Glutamatergic neuron (in vitro differentiated cells): ENCODE measurements at regions not wholly inside any gene's neighbourhood (a gene's known extent, or its start where the extent isn't known, plus 50 kb on each side); places are given as distances from the start of the nearest gene placed in this dataset.

ENCODE experiments used
- DNase-seq: peaks from one replicate; pipeline ENCODE4 v3.0.0; 2022
- H3K27ac Mint-ChIP-seq: one replicate; pipeline ENCODE4 v1.8.0; 2020; ENCODE audit warnings: mild to moderate bottlenecking, mixed read lengths, inconsistent platforms; ENCODE audit not compliant: unreplicated experiment
- H3K27me3 Mint-ChIP-seq: one replicate; pipeline ENCODE4 v1.8.0; 2020; ENCODE audit warnings: mild to moderate bottlenecking, moderate library complexity, mixed read lengths, inconsistent platforms; ENCODE audit not compliant: unreplicated experiment
- H3K36me3 Mint-ChIP-seq: one replicate; pipeline ENCODE4 v1.8.0; 2020; ENCODE audit warnings: mild to moderate bottlenecking, mixed read lengths, inconsistent platforms; ENCODE audit not compliant: unreplicated experiment
- H3K4me1 Mint-ChIP-seq: one replicate; pipeline ENCODE4 v1.8.0; 2020; ENCODE audit warnings: mild to moderate bottlenecking, low read depth, mixed read lengths, inconsistent platforms; ENCODE audit not compliant: unreplicated experiment
- H3K4me3 Mint-ChIP-seq: one replicate; pipeline ENCODE4 v1.8.0; 2020; ENCODE audit warnings: mild to moderate bottlenecking, mixed read lengths, inconsistent platforms; ENCODE audit not compliant: unreplicated experiment
- H3K9me3 Mint-ChIP-seq: one replicate; pipeline ENCODE4 v1.8.0; 2020; ENCODE audit warnings: mild to moderate bottlenecking, moderate library complexity, mixed read lengths, inconsistent platforms; ENCODE audit not compliant: unreplicated experiment
- CTCF ChIP-seq: fragments of 200-600 bp; sonication (generic); IDR thresholded peaks from one replicate; pipeline ENCODE4 v1.5.0; 2021; ENCODE audit not compliant: partially characterized antibody, unreplicated experiment

DNA sequence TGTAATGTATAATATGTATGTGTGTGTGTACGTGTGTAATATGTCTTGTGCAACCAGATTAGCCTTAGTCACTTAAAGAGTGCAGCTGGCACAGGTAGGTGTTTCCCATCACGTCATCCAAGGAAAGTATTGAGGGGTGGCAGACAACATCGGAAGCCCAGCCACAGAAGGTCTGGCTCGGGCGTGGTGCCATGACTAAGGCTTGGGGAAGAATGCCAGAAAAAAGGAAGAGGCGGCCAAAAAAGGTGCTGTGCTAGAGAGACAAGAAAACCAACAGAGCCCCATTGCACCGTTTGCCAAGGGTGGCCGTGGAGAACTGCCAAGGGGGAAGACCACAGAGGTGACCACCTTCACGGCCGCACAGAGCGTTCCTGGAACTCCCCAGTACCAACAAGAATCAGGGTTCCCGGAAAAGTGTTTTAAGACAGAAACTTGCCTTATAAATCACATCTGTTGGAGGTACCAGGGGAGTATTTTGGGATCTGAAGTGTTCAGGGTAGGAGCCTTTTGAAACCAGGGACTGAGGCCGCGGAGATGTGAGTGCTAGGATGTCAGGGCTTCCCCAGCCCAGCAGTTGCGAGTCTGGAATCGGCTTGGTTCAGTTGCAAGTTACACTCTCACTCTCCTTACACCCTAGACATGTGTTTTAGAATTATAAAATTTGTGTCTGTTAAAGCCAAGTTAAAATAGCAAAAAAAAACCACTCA, 131.2 kb upstream of the DYRK2 start:
- Mint-ChIP-seq H3K27me3 (no peaks in the 10 kb centered on the region), H3K9me3 (no peaks in the 10 kb centered on the region), H3K4me3 (no peak overlapping the region), H3K36me3 (no peaks in the 10 kb centered on the region), H3K27ac (no peak overlapping the region), H3K4me1 (peaks cover 9% of the 10 kb centered on the region)
- DNase-seq, result no peak
- TF ChIP-seq CTCF, result no peak

- no peak overlapping the region for H3K4me3 Mint-ChIP-seq
- no peaks in the 10 kb centered on the region for H3K27me3 Mint-ChIP-seq
- no peak overlapping the region for H3K27ac Mint-ChIP-seq
- H3K4me1 Mint-ChIP-seq, result peaks cover 9% of the 10 kb centered on the region
- TF ChIP-seq CTCF, result no peak
- H3K36me3 Mint-ChIP-seq, result no peaks in the 10 kb centered on the region
- no peaks in the 10 kb centered on the region for H3K9me3 Mint-ChIP-seq
- DNase-seq, result no peak
Measured at GRCh38 chr12:67519484-67520433, 128.8 kb upstream of the DYRK2 start.

DNA sequence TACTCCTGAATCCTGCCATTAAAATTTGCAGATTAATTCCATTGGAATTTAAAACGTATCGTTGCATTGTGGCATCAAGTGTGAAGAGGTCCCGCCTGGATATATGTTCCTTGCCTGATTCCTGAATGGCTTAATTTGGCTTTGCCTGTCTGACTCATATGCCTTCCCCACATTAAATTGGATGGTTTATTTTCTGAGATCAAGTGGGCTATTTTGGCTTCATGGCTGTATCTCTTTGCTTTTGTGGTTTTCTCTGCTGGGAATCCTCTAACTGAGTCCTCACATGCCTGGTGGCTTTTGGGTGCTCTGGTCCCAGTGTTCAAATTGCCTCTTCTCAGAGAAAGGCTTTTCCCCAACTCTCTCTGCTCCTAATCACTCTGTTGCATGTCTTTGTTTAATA, 127.9 kb upstream of the DYRK2 start:
- no peak for TF ChIP-seq CTCF
- H3K27ac Mint-ChIP-seq, result no peak overlapping the region
- H3K4me1 Mint-ChIP-seq, result peaks cover 2% of the 10 kb centered on the region
- H3K36me3 Mint-ChIP-seq, result no peaks in the 10 kb centered on the region
- no peak for DNase-seq
- no peak overlapping the region for H3K4me3 Mint-ChIP-seq
- no peaks in the 10 kb centered on the region for H3K9me3 Mint-ChIP-seq
- H3K27me3 Mint-ChIP-seq, result no peaks in the 10 kb centered on the region

GRCh38 chr12:67522222-67522621, 126.3 kb upstream of the DYRK2 start:
- Mint-ChIP-seq H3K27me3 (no peaks in the 10 kb centered on the region), H3K36me3 (no peaks in the 10 kb centered on the region), H3K9me3 (no peaks in the 10 kb centered on the region), H3K4me3 (no peak overlapping the region), H3K27ac (no peak overlapping the region), H3K4me1 (no peaks in the 10 kb centered on the region)
- TF ChIP-seq CTCF, result no peak
- no peak for DNase-seq

DNA sequence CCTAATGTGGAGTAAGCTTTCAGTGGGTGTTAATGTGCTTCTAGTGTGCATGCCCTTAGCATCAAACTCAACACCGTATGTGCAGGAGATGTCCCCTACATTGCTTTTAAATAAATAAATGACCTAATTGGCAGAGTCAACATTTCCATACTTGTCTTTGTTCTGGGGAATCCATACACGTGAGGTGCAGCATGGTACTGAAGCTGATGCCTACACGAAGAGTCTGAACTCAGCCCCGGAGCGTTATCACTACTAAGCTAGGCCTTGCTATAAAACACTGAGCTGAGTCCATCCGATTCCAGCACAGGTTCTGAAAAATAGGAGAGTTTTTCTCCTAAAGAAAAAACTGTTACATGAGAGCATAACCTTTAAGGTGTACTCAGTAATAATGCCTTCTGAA, 125.0 kb upstream of the DYRK2 start:
- Mint-ChIP-seq H3K4me1 (no peaks in the 10 kb centered on the region), H3K27ac (no peak overlapping the region), H3K27me3 (no peaks in the 10 kb centered on the region), H3K36me3 (no peaks in the 10 kb centered on the region), H3K4me3 (no peak overlapping the region), H3K9me3 (no peaks in the 10 kb centered on the region)
- TF ChIP-seq CTCF, result no peak
- no peak for DNase-seq
